Endodermal cell (in vitro differentiated cells): ENCODE measurements at regions not wholly inside any gene's neighbourhood (a gene's known extent, or its start where the extent isn't known, plus 50 kb on each side); places are given as distances from the start of the nearest gene placed in this dataset.

Source experiments
- DNase-seq: peaks from one replicate; pipeline ENCODE4 v3.0.0-alpha.2; 2017
- H3K27ac ChIP-seq: 2 replicates; pipeline ENCODE4 v1.5.1; 2013; ENCODE audit warnings: mild to moderate bottlenecking, low read depth, low read length, moderate library complexity
- H3K27me3 ChIP-seq: 2 replicates; pipeline ENCODE4 v1.6.1; 2013; ENCODE audit warnings: mild to moderate bottlenecking, low read length, moderate library complexity; ENCODE audit not compliant: insufficient read depth, control insufficient read depth, poor library complexity, severe bottlenecking
- H3K36me3 ChIP-seq: 2 replicates; pipeline ENCODE4 v1.7.0; 2013; ENCODE audit warnings: mild to moderate bottlenecking, low read length, moderate library complexity; ENCODE audit not compliant: control insufficient read depth, insufficient read depth
- H3K4me1 ChIP-seq: one replicate; pipeline ENCODE4 v1.7.0; 2013; ENCODE audit warnings: low read length; ENCODE audit not compliant: control insufficient read depth, insufficient read depth
- H3K4me3 ChIP-seq: 2 replicates; pipeline ENCODE4 v1.5.1; 2013; ENCODE audit warnings: mild to moderate bottlenecking, low read length, moderate library complexity
- H3K9ac ChIP-seq: 2 replicates; pipeline ENCODE4 v1.6.1; 2013; ENCODE audit warnings: mild to moderate bottlenecking, low read length, moderate library complexity; ENCODE audit not compliant: poor library complexity, severe bottlenecking; ENCODE audit errors: extremely low read depth
- H3K9me3 ChIP-seq: 2 replicates; pipeline ENCODE4 v1.6.1; 2013; ENCODE audit warnings: mild to moderate bottlenecking, low read length, moderate library complexity; ENCODE audit not compliant: control insufficient read depth
- H3K27ac Mint-ChIP-seq: 2 replicates; pipeline ENCODE4 v1.8.0; 2020; ENCODE audit warnings: mixed read lengths
- H3K27me3 Mint-ChIP-seq: 2 replicates; pipeline ENCODE4 v1.8.0; 2021; ENCODE audit warnings: mild to moderate bottlenecking, mixed read lengths; ENCODE audit not compliant: insufficient read depth
- H3K36me3 Mint-ChIP-seq: 2 replicates; pipeline ENCODE4 v1.8.0; 2020; ENCODE audit warnings: low read depth, mixed read lengths
- H3K4me1 Mint-ChIP-seq: 2 replicates; pipeline ENCODE4 v1.8.0; 2020; ENCODE audit warnings: mixed read lengths
- H3K4me3 Mint-ChIP-seq: 2 replicates; pipeline ENCODE4 v1.8.0; 2020; ENCODE audit warnings: mild to moderate bottlenecking, moderate library complexity, mixed read lengths
- H3K9me3 Mint-ChIP-seq: 2 replicates; pipeline ENCODE4 v1.8.0; 2020; ENCODE audit warnings: mild to moderate bottlenecking, mixed read lengths
- CTCF ChIP-seq: fragments of 200-600 bp; sonication (generic); conservative IDR thresholded peaks from 2 replicates; pipeline ENCODE4 v1.5.0; 2021; ENCODE audit warnings: antibody characterized with exemption, mild to moderate bottlenecking
- WGBS, 2 experiments: methylation state at CpG; one replicate each; pipeline versions ENCODE4 v1.1.5 to v1.1.7; 2013; ENCODE audit warnings: missing lambda C conversion rate in 2 of 2, mixed read lengths in 1 of 2; ENCODE audit not compliant: insufficient coverage in 1 of 2, insufficient read length in 1 of 2; 5-methylcytosine and 5-hydroxymethylcytosine counted together

DNA sequence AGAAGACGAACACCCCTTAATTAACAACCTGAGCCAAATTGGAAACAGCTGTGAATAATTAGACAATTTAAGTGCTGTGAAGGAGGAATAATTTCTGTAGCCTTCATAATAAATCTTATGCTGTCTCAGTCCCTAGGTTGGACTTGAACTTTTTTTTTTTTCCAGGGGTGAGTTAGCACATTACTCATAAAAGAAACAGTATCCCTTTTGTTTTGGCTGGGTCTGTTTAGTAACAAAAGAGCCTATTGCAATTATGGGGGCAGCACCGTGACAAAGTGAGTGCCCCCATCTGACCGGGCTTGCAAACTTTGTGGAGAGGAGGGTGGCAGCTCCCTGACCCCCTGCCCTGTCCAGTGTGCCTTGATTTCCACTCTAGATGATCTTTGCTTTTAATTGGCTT lies 167.4 kb downstream of the DICER1 start:
- H3K4me3 Mint-ChIP-seq: no peak overlapping the region
- 89 to 94% methylated on average over 2 of the region's 3 CpGs for WGBS, 2 experiments

GRCh38 chr14:94989417-94989816 lies 167.9 kb downstream of the DICER1 start:
- Histone ChIP-seq H3K36me3 (no peaks in the 10 kb centered on the region), H3K4me1 (no peaks in the 10 kb centered on the region), H3K27me3 (no peaks in the 10 kb centered on the region), H3K27ac (no peak overlapping the region), H3K4me3 (no peak overlapping the region), H3K9ac (no peak overlapping the region), H3K9me3 (peaks cover 5% of the 10 kb centered on the region)
- H3K36me3 Mint-ChIP-seq: no peaks in the 10 kb centered on the region
- H3K9me3 Mint-ChIP-seq: peaks cover 13% of the 10 kb centered on the region
- H3K4me1 Mint-ChIP-seq: peaks cover 7% of the 10 kb centered on the region
- H3K27me3 Mint-ChIP-seq: peaks cover 2% of the 10 kb centered on the region
- H3K27ac Mint-ChIP-seq: no peak overlapping the region
- DNase-seq: no peak
- TF ChIP-seq CTCF: no peak
- WGBS, 2 experiments: 89 to 94% methylated on average over 2 to 4 of the region's 4 CpGs
- no peak overlapping the region for H3K4me3 Mint-ChIP-seq

More for the DNA sequence above, 167.4 kb downstream of the DICER1 start:
- Histone ChIP-seq H3K4me1 (no peaks in the 10 kb centered on the region), H3K4me3 (no peak overlapping the region), H3K27ac (no peak overlapping the region), H3K9me3 (peaks cover 5% of the 10 kb centered on the region), H3K27me3 (no peaks in the 10 kb centered on the region), H3K36me3 (no peaks in the 10 kb centered on the region), H3K9ac (no peak overlapping the region)
- Mint-ChIP-seq H3K27me3 (peaks cover 2% of the 10 kb centered on the region), H3K36me3 (no peaks in the 10 kb centered on the region), H3K4me1 (peaks cover 2% of the 10 kb centered on the region), H3K27ac (no peak overlapping the region), H3K9me3 (peaks cover 13% of the 10 kb centered on the region)
- no peak for DNase-seq
- TF ChIP-seq CTCF: no peak

DNA sequence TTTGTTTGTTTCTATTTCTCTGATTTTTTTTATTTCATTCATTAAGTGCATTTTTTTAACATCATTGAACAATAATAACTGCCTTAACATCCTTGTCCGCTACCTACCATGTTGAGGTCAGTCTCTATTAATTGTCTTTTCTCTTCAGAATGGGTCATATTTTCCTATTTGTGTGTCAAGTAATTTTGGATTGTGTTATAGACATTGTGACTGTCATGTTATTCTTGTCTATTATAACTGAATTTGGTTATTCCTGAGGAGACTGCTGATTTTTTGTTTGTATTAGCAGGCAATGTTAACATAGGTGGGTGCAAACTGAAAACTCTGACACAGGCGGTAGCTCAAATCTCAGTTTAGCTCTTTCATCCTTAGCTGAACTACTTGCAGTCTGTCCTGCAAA lies 169.9 kb downstream of the DICER1 start:
- Histone ChIP-seq H3K27me3 (no peaks in the 10 kb centered on the region), H3K27ac (no peak overlapping the region), H3K36me3 (no peaks in the 10 kb centered on the region), H3K9ac (no peak overlapping the region), H3K9me3 (peaks cover 5% of the 10 kb centered on the region), H3K4me3 (no peak overlapping the region), H3K4me1 (no peaks in the 10 kb centered on the region)
- peaks cover 13% of the 10 kb centered on the region for H3K9me3 Mint-ChIP-seq
- peaks cover 2% of the 10 kb centered on the region for H3K27me3 Mint-ChIP-seq
- no peak overlapping the region for H3K27ac Mint-ChIP-seq
- TF ChIP-seq CTCF: no peak
- WGBS, 2 experiments: 98 to 100% methylated on average over 2 of the region's 2 CpGs
- DNase-seq: no peak
- no peaks in the 10 kb centered on the region for H3K36me3 Mint-ChIP-seq
- H3K4me3 Mint-ChIP-seq: no peak overlapping the region
- H3K4me1 Mint-ChIP-seq: peaks cover 24% of the 10 kb centered on the region
